ENCODE measurements at regions not wholly inside any gene's neighbourhood (a gene's known extent, or its start where the extent isn't known, plus 50 kb on each side); places are given as distances from the start of the nearest gene placed in this dataset.

GRCh38 chr18:60552948-60553347 lies 180.4 kb upstream of the MC4R start:
- intact Hi-C loops (cut with micrococcal nuclease): loop anchor here in 1 of 2 donors (10.0 kb wide), 1 partner anchor 1098 kb away; no protein-coding TSS in a partner anchor
- peaks cover 0 to 2% (median 0%) of the 10 kb centered on the region in 3 donors for H3K27me3 Mint-ChIP-seq (ENCODE audit: low read depth in 3 of 3)
- Histone ChIP-seq H3K27me3 (ENCODE audit: control insufficient read depth in 2 of 2, insufficient read depth in 2 of 2, low read length in 2 of 2) (no peaks in the 10 kb centered on the region), H3K4me1 (ENCODE audit: control insufficient read depth in 1 of 2, insufficient read depth in 2 of 2, low read length in 2 of 2) (no peaks in the 10 kb centered on the region), H3K36me3 (replicated peaks in 1 of 2; ENCODE audit: control insufficient read depth in 1 of 2, insufficient read depth in 2 of 2, low read length in 2 of 2) (no peaks in the 10 kb centered on the region), H3K27ac (ENCODE audit: low read depth in 1 of 2, low read length in 2 of 2) (no peak overlapping the region), H2AFZ (ENCODE audit: insufficient read depth, low read depth, low read length, poor library complexity, severe bottlenecking) (no peak overlapping the region), H3K4me2 (replicated peaks; ENCODE audit: extremely low read depth, low read length, poor library complexity, severe bottlenecking) (no peak overlapping the region), H3K4me3 (replicated peaks in 1 of 3; ENCODE audit: low read depth in 2 of 3, low read length in 3 of 3) (no peak overlapping the region), H3K79me2 (ENCODE audit: insufficient read depth, low read length) (no peaks in the 10 kb centered on the region), H3K9me3 (replicated peaks in 1 of 2; ENCODE audit: control insufficient read depth in 1 of 2, insufficient read depth in 1 of 2, low read length in 2 of 2) (no peaks in the 10 kb centered on the region), H3K9ac (ENCODE audit: insufficient read depth, low read length, poor library complexity, severe bottlenecking) (no peak overlapping the region), H4K20me1 (ENCODE audit: insufficient read depth, low read length) (no peaks in the 10 kb centered on the region)
- peaks cover 0 to 4% (median 0%) of the 10 kb centered on the region in 7 donors for H3K9me3 Mint-ChIP-seq
- H3K4me1 Mint-ChIP-seq: no peaks in the 10 kb centered on the region
- no peak for DNase-seq
- no peak overlapping the region for H3K4me3 Mint-ChIP-seq
- 94% methylated on average over 5 of the region's 8 CpGs for WGBS (ENCODE audit: insufficient coverage)
- no peaks in the 10 kb centered on the region for H3K36me3 Mint-ChIP-seq
- no peak overlapping the region for H3K27ac Mint-ChIP-seq
- TF ChIP-seq CTCF (IDR thresholded peaks at IDR 0.05): no peak

- Mint-ChIP-seq H3K27ac (no peak overlapping the region), H3K36me3 (no peaks in the 10 kb centered on the region), H3K4me3 (no peak overlapping the region), H3K9me3 (peaks cover 0 to 4% (median 0%) of the 10 kb centered on the region in 7 donors), H3K4me1 (no peaks in the 10 kb centered on the region), H3K27me3 (ENCODE audit: low read depth in 3 of 3) (peaks cover 0 to 2% (median 0%) of the 10 kb centered on the region in 3 donors)
- H3K4me3 ChIP-seq (replicated peaks in 1 of 3; ENCODE audit: low read depth in 2 of 3, low read length in 3 of 3): no peak overlapping the region
- no peaks in the 10 kb centered on the region for H3K4me1 ChIP-seq (ENCODE audit: control insufficient read depth in 1 of 2, insufficient read depth in 2 of 2, low read length in 2 of 2)
- H3K27ac ChIP-seq (ENCODE audit: low read depth in 1 of 2, low read length in 2 of 2): no peak overlapping the region
- no peak for TF ChIP-seq CTCF (IDR thresholded peaks at IDR 0.05)
- 75% methylated on average over 3 of the region's 3 CpGs for WGBS (ENCODE audit: insufficient coverage)
- no peaks in the 10 kb centered on the region for H3K27me3 ChIP-seq (ENCODE audit: control insufficient read depth in 2 of 2, insufficient read depth in 2 of 2, low read length in 2 of 2)
- no peak overlapping the region for H2AFZ ChIP-seq (ENCODE audit: insufficient read depth, low read depth, low read length, poor library complexity, severe bottlenecking)
- no peak for DNase-seq
- H3K9ac ChIP-seq (ENCODE audit: insufficient read depth, low read length, poor library complexity, severe bottlenecking): no peak overlapping the region
- intact Hi-C loops (cut with micrococcal nuclease): loop anchor here in 1 of 2 donors (10.0 kb wide), 1 partner anchor 1100 kb away; no protein-coding TSS in a partner anchor
- H3K4me2 ChIP-seq (replicated peaks; ENCODE audit: extremely low read depth, low read length, poor library complexity, severe bottlenecking): no peak overlapping the region
- H4K20me1 ChIP-seq (ENCODE audit: insufficient read depth, low read length): no peaks in the 10 kb centered on the region
- no peaks in the 10 kb centered on the region for H3K79me2 ChIP-seq (ENCODE audit: insufficient read depth, low read length)
- H3K36me3 ChIP-seq (replicated peaks in 1 of 2; ENCODE audit: control insufficient read depth in 1 of 2, insufficient read depth in 2 of 2, low read length in 2 of 2): no peaks in the 10 kb centered on the region
- no peaks in the 10 kb centered on the region for H3K9me3 ChIP-seq (replicated peaks in 1 of 2; ENCODE audit: control insufficient read depth in 1 of 2, insufficient read depth in 1 of 2, low read length in 2 of 2)
Measured at GRCh38 chr18:60554967-60555366, 182.4 kb upstream of the MC4R start.
